NCI-H82 (cell line): ENCODE measurements at regions not wholly inside any gene's neighbourhood (a gene's known extent, or its start where the extent isn't known, plus 50 kb on each side); places are given as distances from the start of the nearest gene placed in this dataset.
"Not testable (repeated sequence)": the region's sequence is repeated elsewhere in the genome, so short reads cannot be mapped to it uniquely, and the experiment has no call there.

Experiments used
- DNase-seq: peaks from one replicate; lab custom pipeline; 2025; lab: John Stamatoyannopoulos, UW

- no peak for DNase-seq
These were observed 1263.6 kb upstream of the GOT2 start for GRCh38 chr16:59997706-59998105.

GRCh38 chr16:59993101-59993500 lies 1259.0 kb upstream of the GOT2 start:
- peak; percentile 22 for DNase-seq

- no peak for DNase-seq
These were observed 1257.1 kb upstream of the GOT2 start for GRCh38 chr16:59991171-59991570.

- DNase-seq: no peak
These were observed 1254.5 kb upstream of the GOT2 start for GRCh38 chr16:59988591-59988990.

- no peak for DNase-seq
These were observed 1241.8 kb upstream of the GOT2 start for GRCh38 chr16:59975953-59976352.

- DNase-seq: no peak
These were observed 1239.8 kb upstream of the GOT2 start for GRCh38 chr16:59973966-59974365.

GRCh38 chr16:59971264-59971663 lies 1237.1 kb upstream of the GOT2 start:
- DNase-seq: no peak

GRCh38 chr16:59964232-59964924 lies 1230.3 kb upstream of the GOT2 start:
- no peak for DNase-seq

GRCh38 chr16:59959311-59959710 lies 1225.2 kb upstream of the GOT2 start:
- DNase-seq: no peak

- no peak for DNase-seq
These were observed 1216.3 kb upstream of the GOT2 start for GRCh38 chr16:59950431-59950830.

- DNase-seq: not testable (repeated sequence)
These were observed 1209.9 kb upstream of the GOT2 start for GRCh38 chr16:59944041-59944440.

GRCh38 chr16:59941594-59941993 lies 1207.5 kb upstream of the GOT2 start:
- DNase-seq: no peak

GRCh38 chr16:59920054-59920453 lies 1185.9 kb upstream of the GOT2 start:
- DNase-seq: no peak

- DNase-seq: no peak
These were observed 1179.5 kb upstream of the GOT2 start for GRCh38 chr16:59913666-59914065.

GRCh38 chr16:59909262-59909661 lies 1175.1 kb upstream of the GOT2 start:
- DNase-seq: no peak

GRCh38 chr16:59907611-59908010 lies 1173.5 kb upstream of the GOT2 start:
- no peak for DNase-seq

GRCh38 chr16:59905606-59906005 lies 1171.5 kb upstream of the GOT2 start:
- DNase-seq: no peak

GRCh38 chr16:59905131-59905530 lies 1171.0 kb upstream of the GOT2 start:
- DNase-seq: no peak

- DNase-seq: no peak
These were observed 1165.8 kb upstream of the GOT2 start for GRCh38 chr16:59899940-59900339.

GRCh38 chr16:59892376-59892775 lies 1158.3 kb upstream of the GOT2 start:
- no peak for DNase-seq

- no peak for DNase-seq
These were observed 1153.7 kb upstream of the GOT2 start for GRCh38 chr16:59887856-59888255.

GRCh38 chr16:59886021-59886420 lies 1151.9 kb upstream of the GOT2 start:
- DNase-seq: no peak

- DNase-seq: no peak
These were observed 1147.3 kb upstream of the GOT2 start for GRCh38 chr16:59881376-59881775.

GRCh38 chr16:59880611-59881010 lies 1146.5 kb upstream of the GOT2 start:
- no peak for DNase-seq
